ENCODE measurements at regions not wholly inside any gene's neighbourhood (a gene's known extent, or its start where the extent isn't known, plus 50 kb on each side); places are given as distances from the start of the nearest gene placed in this dataset.
A peak's percentile ranks its signal among the peaks of the same experiment; 100 is the strongest.

GRCh38 chr18:61167902-61168301, 165.3 kb upstream of the CDH20 start:
- no peak for DNase-seq (ENCODE audit: low read depth)

- no peak for DNase-seq (ENCODE audit: low read depth)
Observed at GRCh38 chr18:61169386-61169785, 163.8 kb upstream of the CDH20 start.

- no peak for DNase-seq (ENCODE audit: low read depth)
Observed at GRCh38 chr18:61172624-61173023, 160.6 kb upstream of the CDH20 start.

GRCh38 chr18:61173554-61173953, 159.7 kb upstream of the CDH20 start:
- no peak for DNase-seq (ENCODE audit: low read depth)

GRCh38 chr18:61183798-61184197, 149.4 kb upstream of the CDH20 start:
- DNase-seq (ENCODE audit: low read depth) = no peak

GRCh38 chr18:61187971-61188370, 145.3 kb upstream of the CDH20 start:
- DNase-seq (ENCODE audit: low read depth) = no peak

GRCh38 chr18:61189376-61189775, 143.9 kb upstream of the CDH20 start:
- DNase-seq (ENCODE audit: low read depth) = no peak

GRCh38 chr18:61194726-61195125, 138.5 kb upstream of the CDH20 start:
- no peak for DNase-seq (ENCODE audit: low read depth)

- no peak for DNase-seq (ENCODE audit: low read depth)
Observed at GRCh38 chr18:61196750-61197149, 136.5 kb upstream of the CDH20 start.

- no peak for DNase-seq (ENCODE audit: low read depth)
Observed at GRCh38 chr18:61198486-61198885, 134.7 kb upstream of the CDH20 start.

- DNase-seq (ENCODE audit: low read depth) = no peak
Observed at GRCh38 chr18:61199171-61199848, 133.9 kb upstream of the CDH20 start.

GRCh38 chr18:61201511-61201910, 131.7 kb upstream of the CDH20 start:
- DNase-seq (ENCODE audit: low read depth) = no peak

GRCh38 chr18:61203151-61203550, 130.1 kb upstream of the CDH20 start:
- peak; percentile 27 for DNase-seq (ENCODE audit: low read depth)

- no peak for DNase-seq (ENCODE audit: low read depth)
Observed at GRCh38 chr18:61209801-61210200, 123.4 kb upstream of the CDH20 start.

- no peak for DNase-seq (ENCODE audit: low read depth)
Observed at GRCh38 chr18:61216051-61216450, 117.2 kb upstream of the CDH20 start.

GRCh38 chr18:61222206-61222605, 111.0 kb upstream of the CDH20 start:
- no peak for DNase-seq (ENCODE audit: low read depth)

- no peak for DNase-seq (ENCODE audit: low read depth)
Observed at GRCh38 chr18:61225336-61225735, 107.9 kb upstream of the CDH20 start.

GRCh38 chr18:61236356-61237057, 96.7 kb upstream of the CDH20 start:
- DNase-seq (ENCODE audit: low read depth) = no peak

GRCh38 chr18:61237529-61237928, 95.7 kb upstream of the CDH20 start:
- DNase-seq (ENCODE audit: low read depth) = no peak

- DNase-seq (ENCODE audit: low read depth) = no peak
Observed at GRCh38 chr18:61239051-61239450, 94.2 kb upstream of the CDH20 start.

- DNase-seq (ENCODE audit: low read depth) = no peak
Observed at GRCh38 chr18:61241260-61241853, 91.9 kb upstream of the CDH20 start.

GRCh38 chr18:61244632-61245031, 88.6 kb upstream of the CDH20 start:
- no peak for DNase-seq (ENCODE audit: low read depth)

- DNase-seq (ENCODE audit: low read depth) = no peak
Observed at GRCh38 chr18:61245276-61245675, 88.0 kb upstream of the CDH20 start.

Data from renal cortical epithelial cell (primary cell).